Common myeloid progenitor, CD34-positive (primary cell): ENCODE measurements at regions not wholly inside any gene's neighbourhood (a gene's known extent, or its start where the extent isn't known, plus 50 kb on each side); places are given as distances from the start of the nearest gene placed in this dataset.

Experiments used
- CTCF ChIA-PET: fragments of 350-600 bp; sonication (Branson Sonifier 250); formaldehyde crosslinking; loops from one replicate; lab custom pipeline; 2021; ENCODE audit warnings: antibody characterized with exemption; lab: Charles Lee
- POLR2A ChIA-PET: fragments of 350-600 bp; sonication (Branson Sonifier 250); formaldehyde crosslinking; loops from one replicate; lab custom pipeline; 2021; ENCODE audit warnings: antibody characterized with exemption; lab: Charles Lee
- DNase-seq, 3 donors: peaks; one replicate each; pipeline versions ENCODE4 v3.0.0 to v3.0.0-alpha.2; 2013
- H3K27ac ChIP-seq, 2 experiments: 1 replicate in 1 of 2; 2 replicates in 1 of 2; pipeline ENCODE4 v1.7.0; 2013; ENCODE audit warnings: inconsistent platforms in 2 of 2, low read length in 2 of 2, mild to moderate bottlenecking in 2 of 2, low read depth in 1 of 2, moderate library complexity in 1 of 2; ENCODE audit not compliant: severe bottlenecking in 2 of 2, insufficient read depth in 1 of 2, poor library complexity in 1 of 2
- H3K27me3 ChIP-seq, 5 experiments: replicated peaks in 2 of 5; 1 replicate in 3 of 5; 2 replicates in 2 of 5; pipeline versions ENCODE4 v1.6.1 to v1.7.0; 2013; ENCODE audit warnings: low read length in 4 of 5, mild to moderate bottlenecking in 2 of 5, moderate library complexity in 2 of 5, inconsistent platforms in 1 of 5; ENCODE audit not compliant: insufficient read depth in 5 of 5, control insufficient read depth in 4 of 5
- H3K36me3 ChIP-seq, 4 experiments: 1 replicate in 2 of 4; 2 replicates in 2 of 4; pipeline versions ENCODE4 v1.6.1 to v1.7.0; 2013; ENCODE audit warnings: low read length in 3 of 4, control low read depth in 1 of 4, mild to moderate bottlenecking in 1 of 4; ENCODE audit not compliant: control insufficient read depth in 4 of 4, insufficient read depth in 4 of 4
- H3K4me1 ChIP-seq, 4 experiments: 1 replicate in 3 of 4; 2 replicates in 1 of 4; pipeline versions ENCODE4 v1.6.1 to v1.7.1; 2013; ENCODE audit warnings: low read length in 3 of 4, mild to moderate bottlenecking in 3 of 4, control low read depth in 1 of 4, inconsistent platforms in 1 of 4, moderate library complexity in 1 of 4; ENCODE audit not compliant: control insufficient read depth in 4 of 4, insufficient read depth in 4 of 4; ENCODE audit errors: control extremely low read depth in 1 of 4
- H3K4me3 ChIP-seq, 7 experiments: 1 replicate in 4 of 7; 2 replicates in 3 of 7; pipeline versions ENCODE4 v1.5.1 to v1.7.0; 2013; ENCODE audit warnings: mild to moderate bottlenecking in 7 of 7, low read length in 6 of 7, moderate library complexity in 6 of 7, inconsistent platforms in 2 of 7, low read depth in 2 of 7, control low read depth in 1 of 7; ENCODE audit not compliant: insufficient read depth in 4 of 7, control insufficient read depth in 1 of 7; ENCODE audit errors: extremely low read depth in 1 of 7
- H3K9me3 ChIP-seq, 5 experiments: 1 replicate in 4 of 5; 2 replicates in 1 of 5; pipeline versions ENCODE4 v1.6.1 to v1.7.1; 2013; ENCODE audit warnings: low read length in 4 of 5, mild to moderate bottlenecking in 2 of 5, inconsistent platforms in 1 of 5, low read depth in 1 of 5, moderate library complexity in 1 of 5; ENCODE audit not compliant: control insufficient read depth in 4 of 5, insufficient read depth in 2 of 5; ENCODE audit errors: control extremely low read depth in 1 of 5
- WGBS: methylation state at CpG from one replicate; pipeline ENCODE4 v1.1.5; 2013; ENCODE audit not compliant: insufficient coverage; 5-methylcytosine and 5-hydroxymethylcytosine counted together

DNA sequence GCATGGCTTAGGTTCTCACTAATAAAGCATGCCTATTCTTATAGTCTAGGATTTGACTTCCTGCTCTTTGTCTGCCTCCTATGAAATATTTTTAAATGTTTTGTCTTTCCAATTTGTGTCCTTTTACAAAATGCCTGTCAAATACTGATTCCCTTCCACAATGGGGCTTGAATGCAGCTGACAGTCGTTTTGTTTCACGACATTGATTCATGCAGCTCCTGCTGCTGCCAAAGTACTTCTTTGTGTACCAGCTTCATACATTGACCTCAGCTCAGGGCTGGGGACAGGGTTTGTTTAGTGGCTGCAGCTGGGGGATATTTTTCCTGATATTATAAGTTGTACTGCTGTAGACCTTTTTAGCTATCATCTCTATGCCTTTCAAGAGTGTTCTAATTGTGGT is 371.9 kb upstream of the CHRM2 start:
- CTCF ChIA-PET, result no interaction called here
- WGBS, result 92% methylated on average over 2 of the region's 2 CpGs

GRCh38 chr7:136495081-136495480 is 373.4 kb upstream of the CHRM2 start:
- WGBS, result no CpG with 5 or more reads among the region's 4 CpGs
- Histone ChIP-seq H3K9me3 (no peaks in the 10 kb centered on the region), H3K4me3 (no peak overlapping the region), H3K36me3 (no peaks in the 10 kb centered on the region), H3K4me1 (no peaks in the 10 kb centered on the region), H3K27me3 (no peaks in the 10 kb centered on the region), H3K27ac (no peak overlapping the region)
- DNase-seq, result no peak
- CTCF ChIA-PET, result no interaction called here
- POLR2A ChIA-PET, result no interaction called here

More for the DNA sequence above, 371.9 kb upstream of the CHRM2 start:
- no peaks in the 10 kb centered on the region for H3K36me3 ChIP-seq
- H3K9me3 ChIP-seq, result no peaks in the 10 kb centered on the region
- POLR2A ChIA-PET, result no interaction called here
- DNase-seq, result no peak
- H3K4me3 ChIP-seq, result no peak overlapping the region
- no peak overlapping the region for H3K27ac ChIP-seq
- no peaks in the 10 kb centered on the region for H3K4me1 ChIP-seq
- H3K27me3 ChIP-seq, result no peaks in the 10 kb centered on the region

DNA sequence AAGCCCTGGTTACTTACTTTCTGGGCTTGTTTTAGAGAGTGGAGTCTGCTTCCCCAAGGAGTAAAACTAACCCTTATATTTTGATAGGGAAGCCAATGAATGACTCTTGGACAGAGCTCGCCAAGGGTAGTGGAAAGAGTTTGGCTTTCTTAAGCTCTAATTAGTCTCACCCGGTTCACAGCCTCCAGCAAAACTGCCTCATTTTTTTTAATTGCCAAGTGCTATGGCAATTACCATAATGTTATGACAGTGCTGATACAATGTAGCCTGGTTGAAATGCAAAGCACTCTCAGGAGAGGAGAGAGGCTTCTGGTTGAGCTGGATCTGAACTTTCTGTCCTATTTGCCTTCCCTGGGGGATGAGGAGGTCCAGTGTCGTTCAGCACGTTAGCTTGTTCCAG is 376.1 kb upstream of the CHRM2 start:
- 95% methylated on average over 4 of the region's 4 CpGs for WGBS
- ChIA-PET CTCF (no interaction called here), POLR2A (no interaction called here)

DNA sequence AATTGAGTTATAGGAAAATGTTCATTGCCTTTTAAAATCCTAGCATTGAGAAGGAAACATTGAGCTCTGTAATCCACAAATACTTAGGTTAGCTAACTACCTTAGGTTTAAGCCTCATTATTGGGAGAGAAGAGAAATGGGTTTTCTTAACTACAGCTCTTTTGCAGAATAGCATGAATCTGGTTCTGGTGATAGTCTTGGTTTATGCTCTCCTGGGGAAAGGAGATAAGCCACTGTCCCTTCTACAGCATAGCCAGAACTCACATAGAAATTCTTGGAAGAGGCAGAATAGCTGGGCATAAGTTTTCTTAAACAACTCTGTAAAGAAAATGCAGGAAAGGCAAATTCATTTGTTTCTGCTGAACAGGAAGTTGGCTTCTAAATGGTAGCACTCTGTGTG is 378.6 kb upstream of the CHRM2 start:
- CTCF ChIA-PET, result no interaction called here
- no peaks in the 10 kb centered on the region for H3K4me1 ChIP-seq
- no peak overlapping the region for H3K27ac ChIP-seq
- POLR2A ChIA-PET, result no interaction called here
- H3K9me3 ChIP-seq, result no peaks in the 10 kb centered on the region
- no peaks in the 10 kb centered on the region for H3K27me3 ChIP-seq
- H3K4me3 ChIP-seq, result no peak overlapping the region
- H3K36me3 ChIP-seq, result no peaks in the 10 kb centered on the region
- DNase-seq, result no peak

More for the DNA sequence above, 376.1 kb upstream of the CHRM2 start:
- Histone ChIP-seq H3K27me3 (no peaks in the 10 kb centered on the region), H3K27ac (no peak overlapping the region), H3K9me3 (no peaks in the 10 kb centered on the region), H3K36me3 (no peaks in the 10 kb centered on the region), H3K4me1 (no peaks in the 10 kb centered on the region), H3K4me3 (no peak overlapping the region)
- DNase-seq, result no peak

GRCh38 chr7:136480901-136481300 is 387.6 kb upstream of the CHRM2 start:
- Histone ChIP-seq H3K27me3 (no peaks in the 10 kb centered on the region), H3K27ac (no peak overlapping the region), H3K4me3 (no peak overlapping the region), H3K36me3 (no peaks in the 10 kb centered on the region), H3K4me1 (no peaks in the 10 kb centered on the region), H3K9me3 (no peaks in the 10 kb centered on the region)
- ChIA-PET CTCF (no interaction called here), POLR2A (no interaction called here)
- no CpG with 5 or more reads among the region's 4 CpGs for WGBS
- DNase-seq, result no peak

DNA sequence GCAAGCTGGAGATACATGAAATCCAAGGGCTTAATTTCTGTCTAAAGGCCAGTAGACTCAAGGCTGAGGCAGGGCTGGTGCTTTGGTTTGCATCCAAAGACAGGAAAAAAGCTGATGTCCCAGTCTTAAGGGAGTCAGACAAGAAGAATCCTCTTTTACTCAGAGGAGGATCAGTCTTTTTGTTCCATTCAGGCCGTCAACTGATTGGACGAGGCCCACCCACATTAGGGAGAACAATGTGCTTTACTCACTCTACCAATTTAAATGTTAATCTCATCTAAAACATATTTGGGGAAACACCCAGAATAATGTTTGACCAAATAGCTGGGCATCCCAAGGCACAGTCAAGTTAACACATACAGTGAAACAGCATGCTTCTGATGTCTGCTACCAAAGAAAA is 388.5 kb upstream of the CHRM2 start:
- no peaks in the 10 kb centered on the region for H3K4me1 ChIP-seq
- ChIA-PET POLR2A (no interaction called here), CTCF (no interaction called here)
- no peak overlapping the region for H3K4me3 ChIP-seq
- no peaks in the 10 kb centered on the region for H3K9me3 ChIP-seq
- H3K27ac ChIP-seq, result no peak overlapping the region
- no peak for DNase-seq
- no peaks in the 10 kb centered on the region for H3K27me3 ChIP-seq
- no peaks in the 10 kb centered on the region for H3K36me3 ChIP-seq
- WGBS, result 50% methylated on average over 2 of the region's 2 CpGs

- Histone ChIP-seq H3K4me3 (no peak overlapping the region), H3K36me3 (no peaks in the 10 kb centered on the region), H3K27ac (no peak overlapping the region), H3K9me3 (peaks cover 0 to 20% (median 2%) of the 10 kb centered on the region in 5 experiments), H3K4me1 (no peaks in the 10 kb centered on the region), H3K27me3 (no peaks in the 10 kb centered on the region)
- POLR2A ChIA-PET, result no interaction called here
- CTCF ChIA-PET, result no interaction called here
- WGBS, result no CpG with 5 or more reads among the region's 1 CpG
- DNase-seq, result no peak
These were observed 398.3 kb upstream of the CHRM2 start for GRCh38 chr7:136470179-136470578.
